ENCODE measurements at regions not wholly inside any gene's neighbourhood (a gene's known extent, or its start where the extent isn't known, plus 50 kb on each side); places are given as distances from the start of the nearest gene placed in this dataset.

- no peaks in the 10 kb centered on the region for H3K4me1 ChIP-seq
- no peak for TF ChIP-seq Cebpa-rat (IDR thresholded peaks at IDR 0.05)
Measured at GRCh38 chr6:4705809-4706208, 70.4 kb upstream of the CDYL start.

GRCh38 chr6:4703382-4703781, 72.8 kb upstream of the CDYL start:
- Histone ChIP-seq H3K27me3 (no peaks in the 10 kb centered on the region), H3K9ac (no peak overlapping the region), H3K36me3 (no peaks in the 10 kb centered on the region), H3K27ac (no peak overlapping the region), H3K9me3 (replicated peaks in 1 of 11) (peaks cover 0 to 18% (median 5%) of the 10 kb centered on the region in 11 experiments; a peak in 10 of 22 replicates), H3K4me3 (no peak overlapping the region), H4K20me1 (no peaks in the 10 kb centered on the region), H3K4me2 (no peak overlapping the region), H3K4me1 (no peaks in the 10 kb centered on the region)
- TF ChIP-seq Cebpa-rat (IDR thresholded peaks at IDR 0.05): no peak

More at GRCh38 chr6:4705809-4706208, 70.4 kb upstream of the CDYL start:
- Histone ChIP-seq H3K36me3 (no peaks in the 10 kb centered on the region), H3K4me2 (no peak overlapping the region), H4K20me1 (no peaks in the 10 kb centered on the region), H3K9me3 (replicated peaks in 1 of 11) (peaks cover 0 to 14% (median 5%) of the 10 kb centered on the region in 11 experiments; a peak in 9 of 22 replicates), H3K9ac (no peak overlapping the region), H3K27me3 (no peaks in the 10 kb centered on the region), H3K4me3 (no peak overlapping the region), H3K27ac (no peak overlapping the region)

GRCh38 chr6:4698901-4699659, 77.1 kb upstream of the CDYL start:
- Histone ChIP-seq H3K9ac (no peak overlapping the region), H4K20me1 (no peaks in the 10 kb centered on the region), H3K4me1 (peaks cover 0 to 3% (median 0%) of the 10 kb centered on the region in 10 experiments; a peak in 6 of 20 replicates), H3K36me3 (no peaks in the 10 kb centered on the region), H3K4me3 (no peak overlapping the region), H3K27me3 (no peaks in the 10 kb centered on the region), H3K4me2 (no peak overlapping the region), H3K27ac (no peak overlapping the region), H3K9me3 (replicated peaks in 1 of 11) (peaks cover 0 to 14% (median 0%) of the 10 kb centered on the region in 11 experiments; a peak in 6 of 22 replicates)
- TF ChIP-seq Cebpa-rat (IDR thresholded peaks at IDR 0.05): no peak

- H3K4me3 ChIP-seq: no peak overlapping the region
- H3K9me3 ChIP-seq (replicated peaks in 1 of 11): peaks cover 16 to 34% (median 19%) of the 10 kb centered on the region in 11 experiments; a peak in 21 of 22 replicates
- H3K9ac ChIP-seq: no peak overlapping the region
- peaks cover 0 to 26% (median 5%) of the 10 kb centered on the region in 10 experiments; a peak in 12 of 20 replicates for H3K4me1 ChIP-seq
- H3K27ac ChIP-seq: peak overlapping the region in 1 of 11 experiments; percentile 10; a peak in 1 of 22 replicates
- H4K20me1 ChIP-seq: no peaks in the 10 kb centered on the region
- no peaks in the 10 kb centered on the region for H3K36me3 ChIP-seq
- no peak for TF ChIP-seq Cebpa-rat (IDR thresholded peaks at IDR 0.05)
- H3K27me3 ChIP-seq: no peaks in the 10 kb centered on the region
- H3K4me2 ChIP-seq: peak overlapping the region in 4 of 11 experiments; percentile 11 to 47 (median 29); a peak in 6 of 22 replicates
Measured at GRCh38 chr6:4693173-4693970, 82.8 kb upstream of the CDYL start.

GRCh38 chr6:4692664-4693063, 83.5 kb upstream of the CDYL start:
- Histone ChIP-seq H3K27me3 (no peaks in the 10 kb centered on the region), H3K9me3 (replicated peaks in 1 of 11) (peaks cover 16 to 33% (median 19%) of the 10 kb centered on the region in 11 experiments; a peak in 21 of 22 replicates), H3K4me3 (no peak overlapping the region), H3K27ac (no peak overlapping the region), H4K20me1 (no peaks in the 10 kb centered on the region), H3K4me2 (no peak overlapping the region), H3K9ac (no peak overlapping the region), H3K36me3 (no peaks in the 10 kb centered on the region), H3K4me1 (peaks cover 0 to 30% (median 12%) of the 10 kb centered on the region in 10 experiments; a peak in 13 of 20 replicates)
- no peak for TF ChIP-seq Cebpa-rat (IDR thresholded peaks at IDR 0.05)

GRCh38 chr6:4687989-4688947, 87.9 kb upstream of the CDYL start:
- Histone ChIP-seq H4K20me1 (no peaks in the 10 kb centered on the region), H3K4me3 (peak overlapping the region in 3 of 10 experiments; percentile 17 to 33 (median 31); a peak in 3 of 20 replicates), H3K36me3 (no peaks in the 10 kb centered on the region), H3K27ac (peak overlapping the region in 8 of 11 experiments; percentile 4 to 79 (median 68); a peak in 13 of 22 replicates), H3K4me1 (peaks cover 0 to 29% (median 15%) of the 10 kb centered on the region in 10 experiments; a peak in 13 of 20 replicates), H3K9me3 (replicated peaks in 1 of 11) (peaks cover 12 to 34% (median 19%) of the 10 kb centered on the region in 11 experiments; a peak in 20 of 22 replicates), H3K9ac (peak overlapping the region in 5 of 11 experiments; percentile 31 to 65 (median 56); a peak in 9 of 22 replicates), H3K27me3 (no peaks in the 10 kb centered on the region), H3K4me2 (peak overlapping the region in 8 of 11 experiments; percentile 7 to 73 (median 57); a peak in 14 of 22 replicates)
- TF ChIP-seq Cebpa-rat (IDR thresholded peaks at IDR 0.05): peak in 3 of 11 experiments; percentile 12 to 58 (median 58); a peak in 2 of 22 replicates

GRCh38 chr6:4687656-4687988, 88.6 kb upstream of the CDYL start:
- peak overlapping the region in 2 of 10 experiments; percentile 17 to 33; a peak in 1 of 20 replicates for H3K4me3 ChIP-seq

More at GRCh38 chr6:4687656-4687988, 88.6 kb upstream of the CDYL start:
- Histone ChIP-seq H3K4me1 (peaks cover 0 to 25% (median 15%) of the 10 kb centered on the region in 10 experiments; a peak in 13 of 20 replicates), H3K4me2 (peak overlapping the region in 7 of 11 experiments; percentile 36 to 73 (median 63); a peak in 13 of 22 replicates), H3K36me3 (no peaks in the 10 kb centered on the region), H3K9ac (peak overlapping the region in 5 of 11 experiments; percentile 31 to 65 (median 56); a peak in 8 of 22 replicates), H3K9me3 (replicated peaks in 1 of 11) (peaks cover 6 to 28% (median 15%) of the 10 kb centered on the region in 11 experiments; a peak in 20 of 22 replicates), H4K20me1 (no peaks in the 10 kb centered on the region), H3K27me3 (no peaks in the 10 kb centered on the region), H3K27ac (peak overlapping the region in 6 of 11 experiments; percentile 41 to 79 (median 76); a peak in 12 of 22 replicates)
- TF ChIP-seq Cebpa-rat (IDR thresholded peaks at IDR 0.05): no peak

Measured in BLaER1 treated with 17β-estradiol and CSF1 and Interleukin-3, amounts not matched to agents 10 nM and 100 nM (cell line).